ENCODE measurements at regions not wholly inside any gene's neighbourhood (a gene's known extent, or its start where the extent isn't known, plus 50 kb on each side); places are given as distances from the start of the nearest gene placed in this dataset.

- intact Hi-C loops (cut with DNase I) = no loop called here
- TF ChIP-seq POLR2A (IDR thresholded peaks at IDR 0.05) = no peak
- no peak for TF ChIP-seq CTCF (IDR thresholded peaks at IDR 0.05)
- H3K4me3 ChIP-seq (replicated peaks in 1 of 3) = no peak overlapping the region
- no peak overlapping the region for H3K27ac ChIP-seq
- no peaks in the 10 kb centered on the region for H3K9me3 ChIP-seq
- 74 to 76% methylated on average over 11 of the region's 11 CpGs for WGBS, 2 donors
- H3K36me3 ChIP-seq = no peaks in the 10 kb centered on the region
- H3K4me1 ChIP-seq = no peaks in the 10 kb centered on the region
- DNase-seq = no peak
- no peaks in the 10 kb centered on the region for H3K27me3 ChIP-seq
Observed at GRCh38 chr9:79264511-79265355, 307.0 kb upstream of the TLE4 start.

GRCh38 chr9:79266986-79267385 is 304.8 kb upstream of the TLE4 start:
- intact Hi-C loops (cut with DNase I) = no loop called here
- no peak overlapping the region for H3K27ac ChIP-seq
- TF ChIP-seq POLR2A (IDR thresholded peaks at IDR 0.05) (no peak), CTCF (IDR thresholded peaks at IDR 0.05) (no peak)

GRCh38 chr9:79268806-79269205 is 303.0 kb upstream of the TLE4 start:
- H3K36me3 ChIP-seq = no peaks in the 10 kb centered on the region
- H3K4me1 ChIP-seq = no peaks in the 10 kb centered on the region
- intact Hi-C loops (cut with DNase I) = no loop called here
- H3K27me3 ChIP-seq = no peaks in the 10 kb centered on the region
- no peaks in the 10 kb centered on the region for H3K9me3 ChIP-seq
- no peak for DNase-seq
- TF ChIP-seq CTCF (IDR thresholded peaks at IDR 0.05) (no peak), POLR2A (IDR thresholded peaks at IDR 0.05) (no peak)
- no peak overlapping the region for H3K27ac ChIP-seq
- H3K4me3 ChIP-seq (replicated peaks in 1 of 3) = no peak overlapping the region
- 79 to 95% methylated on average over 2 of the region's 2 CpGs for WGBS, 2 donors

More at GRCh38 chr9:79266986-79267385, 304.8 kb upstream of the TLE4 start:
- no peaks in the 10 kb centered on the region for H3K9me3 ChIP-seq
- H3K27me3 ChIP-seq = no peaks in the 10 kb centered on the region
- no peaks in the 10 kb centered on the region for H3K36me3 ChIP-seq
- H3K4me1 ChIP-seq = no peaks in the 10 kb centered on the region
- DNase-seq = no peak
- H3K4me3 ChIP-seq (replicated peaks in 1 of 3) = no peak overlapping the region

- intact Hi-C loops (cut with DNase I) = no loop called here
- no peak for DNase-seq
- Histone ChIP-seq H3K27me3 (no peaks in the 10 kb centered on the region), H3K9me3 (no peaks in the 10 kb centered on the region), H3K4me3 (replicated peaks in 1 of 3) (no peak overlapping the region), H3K27ac (no peak overlapping the region), H3K36me3 (no peaks in the 10 kb centered on the region), H3K4me1 (no peaks in the 10 kb centered on the region)
- WGBS, 2 donors = 85 to 87% methylated on average over 3 of the region's 3 CpGs
- no peak for TF ChIP-seq CTCF (IDR thresholded peaks at IDR 0.05)
- no peak for TF ChIP-seq POLR2A (IDR thresholded peaks at IDR 0.05)
Observed at GRCh38 chr9:79273311-79273710, 298.5 kb upstream of the TLE4 start.

GRCh38 chr9:79279356-79279755 is 292.4 kb upstream of the TLE4 start:
- no peak for DNase-seq
- intact Hi-C loops (cut with DNase I) = no loop called here
- no peak overlapping the region for H3K4me3 ChIP-seq (replicated peaks in 1 of 3)
- H3K4me1 ChIP-seq = no peaks in the 10 kb centered on the region
- TF ChIP-seq CTCF (IDR thresholded peaks at IDR 0.05) = no peak
- TF ChIP-seq POLR2A (IDR thresholded peaks at IDR 0.05) = no peak
- 79 to 86% methylated on average over 1 of the region's 1 CpG for WGBS, 2 donors
- H3K36me3 ChIP-seq = no peaks in the 10 kb centered on the region
- no peak overlapping the region for H3K27ac ChIP-seq
- H3K27me3 ChIP-seq = no peaks in the 10 kb centered on the region
- no peaks in the 10 kb centered on the region for H3K9me3 ChIP-seq

All from thyroid gland (tissue), 4 donors.